HepG2 (cell line): ENCODE measurements at regions not wholly inside any gene's neighbourhood (a gene's known extent, or its start where the extent isn't known, plus 50 kb on each side); places are given as distances from the start of the nearest gene placed in this dataset.

Experiments used
- ATAC-seq: fragments of 200-7000 bp; cut with Tn5 transposase; 3 replicates; pipeline ENCODE4 v1.9.1; 2020; ENCODE audit warnings: mild to moderate bottlenecking, moderate library complexity
- BruUV-seq: library from RNA; stranded (reverse); fragments of 400-500 nt; replicated peaks from 2 replicates; lab custom pipeline; 2021; lab: Mats Ljungman, UMichigan
- CTCF ChIA-PET: fragments of 300-600 bp; formaldehyde crosslinking; extraction: SDS; loops from one replicate; lab custom pipeline; 2021; ENCODE audit warnings: low total read pairs, inconsistent platforms, low intra/inter-chr PET ratio; lab: Yijun Ruan, JAX
- POLR2A ChIA-PET: fragments of 350-600 bp; sonication (Branson Sonifier 250); formaldehyde crosslinking; loops from one replicate; lab custom pipeline; 2020; ENCODE audit warnings: antibody characterized with exemption, inconsistent platforms; lab: Yijun Ruan, JAX
- DNase-seq: peaks from one replicate; pipeline ENCODE4 v3.0.0-alpha.2; 2015; ENCODE audit warnings: low spot score
- FAIRE-seq: peaks from 3 replicates; lab custom pipeline; 2011; peaks lifted over from hg19 to GRCh38; lab: Jason Lieb, UNC
- H2AFZ ChIP-seq: one replicate; pipeline ENCODE4 v1.6.1; 2011; ENCODE audit warnings: low read length, inconsistent platforms
- H3K27ac ChIP-seq: fragments of 300-600 bp; 3 replicates; pipeline ENCODE4 v1.8.0; 2011; ENCODE audit warnings: mixed run types, mild to moderate bottlenecking, mixed read lengths, low read length, inconsistent platforms; ENCODE audit not compliant: insufficient read depth; ENCODE audit errors: extremely low read length
- H3K27me3 ChIP-seq, 2 experiments: fragments of 200-600 bp in 1 of 2; 2 replicates in 1 of 2; 3 replicates in 1 of 2; pipeline versions ENCODE4 v1.6.0 to v1.8.0; 2011; ENCODE audit warnings: low read length in 2 of 2, mild to moderate bottlenecking in 2 of 2, moderate library complexity in 2 of 2, inconsistent platforms in 1 of 2; ENCODE audit not compliant: insufficient read depth in 2 of 2, control insufficient read depth in 1 of 2
- H3K36me3 ChIP-seq, 2 experiments: fragments of 200-600 bp in 1 of 2; replicated peaks in 1 of 2; 2 replicates in 1 of 2; 3 replicates in 1 of 2; pipeline versions ENCODE4 v1.5.1 to v1.8.0; 2011; ENCODE audit warnings: low read length in 2 of 2, inconsistent platforms in 1 of 2; ENCODE audit not compliant: insufficient read depth in 2 of 2, control insufficient read depth in 1 of 2
- H3K4me1 ChIP-seq: 2 replicates; pipeline ENCODE4 v1.5.1; 2012; ENCODE audit warnings: low read length, inconsistent platforms; ENCODE audit not compliant: insufficient read depth
- H3K4me2 ChIP-seq: 2 replicates; pipeline ENCODE4 v1.6.0; 2011; ENCODE audit warnings: low read depth, low read length, inconsistent platforms
- H3K4me3 ChIP-seq, 3 experiments: fragments of 200-600 bp in 1 of 3; sonication (generic), shearing (Covaris generic) in 1 of 3; replicated peaks in 1 of 3; 2 replicates each; pipeline ENCODE4 v1.5.1; 2011 to 2016; ENCODE audit warnings: low read length in 3 of 3, inconsistent platforms in 2 of 3, low read depth in 2 of 3, mild to moderate bottlenecking in 2 of 3, control low read depth in 1 of 3, mixed read lengths in 1 of 3; ENCODE audit not compliant: insufficient read depth in 1 of 3
- H3K79me2 ChIP-seq: one replicate; pipeline ENCODE4 v1.6.1; 2011; ENCODE audit warnings: low read length, inconsistent platforms; ENCODE audit not compliant: insufficient read depth
- H3K9ac ChIP-seq: 2 replicates; pipeline ENCODE4 v1.6.0; 2011; ENCODE audit warnings: mild to moderate bottlenecking, low read depth, low read length, inconsistent platforms; ENCODE audit not compliant: insufficient read depth
- H3K9me3 ChIP-seq: 2 replicates; pipeline ENCODE4 v1.5.1; 2012; ENCODE audit warnings: mild to moderate bottlenecking, low read length
- H4K20me1 ChIP-seq: 2 replicates; pipeline ENCODE4 v1.6.0; 2011; ENCODE audit warnings: inconsistent platforms, mild to moderate bottlenecking, low read length, moderate library complexity; ENCODE audit not compliant: insufficient read depth
- AGO2 ChIP-seq: fragments of 200-400 bp; formaldehyde crosslinking; optimal IDR thresholded peaks from 2 replicates; pipeline ENCODE3; 2017; ENCODE audit warnings: mild to moderate bottlenecking, low read depth, low read length, moderate library complexity
- ARNT ChIP-seq: fragments of 450-650 bp; IDR thresholded peaks from 2 replicates; pipeline ENCODE4 v1.6.1; 2017
- DNMT1 ChIP-seq: sonication (generic); formaldehyde crosslinking; IDR thresholded peaks from 2 replicates; pipeline ENCODE4 v1.5.1; 2020; ENCODE audit warnings: mild to moderate bottlenecking, missing genetic modification reagents
- FOXJ3 ChIP-seq: sonication (generic); formaldehyde crosslinking; IDR thresholded peaks from 2 replicates; pipeline ENCODE4 v1.4.0; 2020; ENCODE audit warnings: missing genetic modification reagents, mild to moderate bottlenecking, borderline replicate concordance
- MAZ ChIP-seq, 2 experiments: sonication (generic) in 1 of 2; formaldehyde crosslinking in 1 of 2; IDR thresholded peaks; 2 replicates each; pipeline versions ENCODE4 v1.5.0 to v1.6.1; 2012 to 2020; ENCODE audit warnings: low read depth in 2 of 2, mild to moderate bottlenecking in 2 of 2, borderline replicate concordance in 1 of 2, improper control_type of control experiment in 1 of 2, low read length in 1 of 2, missing genetic modification reagents in 1 of 2, moderate library complexity in 1 of 2
- RAD51 ChIP-seq: fragments of 450-650 bp; IDR thresholded peaks from 2 replicates; pipeline ENCODE4 v1.6.1; 2016; ENCODE audit warnings: borderline replicate concordance
- SMARCC2 ChIP-seq: fragments of 450-650 bp; IDR thresholded peaks from 2 replicates; pipeline ENCODE4 v1.6.1; 2017; ENCODE audit warnings: antibody characterized with exemption, mild to moderate bottlenecking
- STAT5B ChIP-seq: sonication (generic); formaldehyde crosslinking; IDR thresholded peaks from 2 replicates; pipeline ENCODE4 v1.4.0; 2020; ENCODE audit warnings: missing genetic modification reagents
- ZBTB38 ChIP-seq: sonication (generic); formaldehyde crosslinking; IDR thresholded peaks from 2 replicates; pipeline ENCODE4 v1.5.1; 2020; ENCODE audit warnings: mild to moderate bottlenecking, missing genetic modification reagents
- ZNF101 ChIP-seq: sonication (generic); formaldehyde crosslinking; IDR thresholded peaks from 2 replicates; pipeline ENCODE4 v1.4.0; 2020; ENCODE audit warnings: mild to moderate bottlenecking, low read depth, missing genetic modification reagents, borderline replicate concordance
- ZNF142 ChIP-seq: sonication (generic); formaldehyde crosslinking; IDR thresholded peaks from 2 replicates; pipeline ENCODE4 v1.4.0; 2020; ENCODE audit warnings: missing genetic modification reagents
- ZNF570 ChIP-seq: sonication (generic); formaldehyde crosslinking; IDR thresholded peaks from 2 replicates; pipeline ENCODE4 v1.4.0; 2020; ENCODE audit warnings: mild to moderate bottlenecking, missing genetic modification reagents, borderline replicate concordance
- in situ Hi-C: cut with HindIII; loops from 2 replicates; pipeline ENCODE4 v1.10.0; 2017; ENCODE audit warnings: low pct_unique_long_range_greater_than_20kb; ENCODE audit not compliant: extremely low pct_ligation_motif_present
- intact Hi-C: fragments of 100-400 bp; cut with micrococcal nuclease; formaldehyde crosslinking; loops from one replicate; pipeline ENCODE4 v1.10.0; 2022; ENCODE audit not compliant: unreplicated experiment

DNA sequence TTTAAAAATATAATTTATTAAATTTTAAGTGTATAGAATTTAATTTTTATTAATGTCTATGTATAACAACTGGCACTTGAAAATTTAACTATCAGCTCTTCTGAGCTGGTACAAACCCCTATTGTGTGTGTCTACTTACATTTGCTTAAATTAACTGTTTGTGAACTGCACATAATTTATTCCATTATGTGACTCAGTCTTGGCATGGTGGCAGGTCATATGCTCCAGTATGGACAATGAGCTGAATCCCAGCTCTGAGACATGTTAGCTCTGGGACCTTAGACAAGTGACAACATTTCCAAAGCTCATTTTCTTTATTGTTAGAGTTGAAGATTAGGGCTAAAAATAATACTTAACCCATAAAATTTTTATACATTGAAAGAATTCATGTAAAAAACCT, 526.1 kb upstream of the MARCKS start:
- DNase-seq: no peak
- ATAC-seq: no peak
- Histone ChIP-seq H3K9me3 (no peaks in the 10 kb centered on the region), H4K20me1 (no peaks in the 10 kb centered on the region), H3K36me3 (no peaks in the 10 kb centered on the region), H3K27me3 (no peaks in the 10 kb centered on the region), H3K9ac (no peak overlapping the region), H3K4me2 (no peak overlapping the region), H3K4me3 (no peak overlapping the region), H2AFZ (no peak overlapping the region), H3K4me1 (no peaks in the 10 kb centered on the region), H3K79me2 (no peaks in the 10 kb centered on the region), H3K27ac (no peak overlapping the region)
- intact Hi-C loops (no loop called here), in situ Hi-C loops (no loop called here)
- BruUV-seq: no TSS peak
- no peak for FAIRE-seq
- CTCF ChIA-PET: no interaction called here
- POLR2A ChIA-PET: no interaction called here
- TF ChIP-seq DNMT1 (CRISPR knock-in tag) (no peak), ZNF101 (CRISPR knock-in tag) (no peak), ZBTB38 (CRISPR knock-in tag) (no peak), ARNT (no peak), FOXJ3 (CRISPR knock-in tag) (no peak), SMARCC2 (no peak), ZNF570 (CRISPR knock-in tag) (no peak), AGO2 (no peak), ZNF142 (CRISPR knock-in tag) (no peak), STAT5B (CRISPR knock-in tag) (no peak), RAD51 (no peak), MAZ (IDR thresholded peaks at IDR 0.05; ENCODE audit: borderline replicate concordance, low read depth, low read length) (no peak), MAZ (CRISPR knock-in tag; IDR thresholded peaks at IDR 0.05; ENCODE audit: low read depth) (no peak)
